ENCODE measurements at regions not wholly inside any gene's neighbourhood (a gene's known extent, or its start where the extent isn't known, plus 50 kb on each side); places are given as distances from the start of the nearest gene placed in this dataset.

DNA sequence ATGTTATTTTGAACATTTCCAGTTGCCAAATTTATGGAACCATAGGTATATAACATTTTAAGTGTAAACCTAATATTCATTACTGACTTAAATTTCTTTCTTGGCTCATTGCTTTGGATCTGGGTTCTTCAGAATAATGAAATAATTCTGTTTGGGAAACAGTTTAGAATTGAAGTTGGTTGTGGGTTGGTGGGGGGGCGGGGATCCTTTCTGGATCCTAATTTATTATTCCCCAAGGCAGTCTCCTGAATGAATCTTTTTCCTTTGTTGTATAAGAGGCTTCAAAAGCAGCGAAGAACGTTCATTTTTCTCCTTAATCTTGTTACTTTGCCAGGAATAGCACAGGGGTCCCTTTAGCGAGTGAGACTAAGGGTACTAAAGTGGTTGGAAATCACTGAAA lies 325.5 kb downstream of the FOXG1 start:
- intact Hi-C loops (cut with DNase I), result no loop called here
- no peak overlapping the region for H3K27ac ChIP-seq
- TF ChIP-seq POLR2A (IDR thresholded peaks at IDR 0.05) (no peak), CTCF (IDR thresholded peaks at IDR 0.05) (no peak), POLR2AphosphoS5 (IDR thresholded peaks at IDR 0.05) (no peak)
- no peaks in the 10 kb centered on the region for H3K36me3 ChIP-seq
- no peak for DNase-seq (ENCODE audit: low spot score)
- no peaks in the 10 kb centered on the region for H3K9me3 ChIP-seq
- H3K27me3 ChIP-seq (replicated peaks; ENCODE audit: insufficient read depth), result no peaks in the 10 kb centered on the region
- H3K4me3 ChIP-seq, result no peak overlapping the region
- H3K4me1 ChIP-seq (replicated peaks), result no peaks in the 10 kb centered on the region
- WGBS, result 61% methylated on average over 4 of the region's 4 CpGs

DNA sequence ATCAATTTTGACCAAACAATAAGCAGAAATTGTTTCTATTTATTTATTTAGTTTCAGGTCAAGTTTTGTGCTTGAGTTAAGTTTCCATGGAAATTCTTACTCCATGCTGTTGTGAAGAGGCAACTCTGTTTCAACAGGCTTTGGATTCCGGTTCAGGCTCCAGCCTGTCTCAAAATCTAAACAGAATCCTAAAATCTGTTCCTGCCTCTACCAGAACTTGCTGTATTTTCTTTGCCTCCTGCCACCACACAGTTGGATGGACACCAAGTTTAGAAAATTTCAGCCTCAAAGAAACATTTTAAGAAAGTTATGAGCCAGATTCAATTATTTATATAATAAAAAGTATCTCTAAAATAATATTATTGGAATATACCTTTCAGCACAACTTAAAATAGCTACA lies 330.9 kb downstream of the FOXG1 start:
- 81% methylated on average over 1 of the region's 1 CpG for WGBS
- TF ChIP-seq POLR2A (IDR thresholded peaks at IDR 0.05), result no peak
- TF ChIP-seq CTCF (IDR thresholded peaks at IDR 0.05), result no peak
- no peak for TF ChIP-seq POLR2AphosphoS5 (IDR thresholded peaks at IDR 0.05)

DNA sequence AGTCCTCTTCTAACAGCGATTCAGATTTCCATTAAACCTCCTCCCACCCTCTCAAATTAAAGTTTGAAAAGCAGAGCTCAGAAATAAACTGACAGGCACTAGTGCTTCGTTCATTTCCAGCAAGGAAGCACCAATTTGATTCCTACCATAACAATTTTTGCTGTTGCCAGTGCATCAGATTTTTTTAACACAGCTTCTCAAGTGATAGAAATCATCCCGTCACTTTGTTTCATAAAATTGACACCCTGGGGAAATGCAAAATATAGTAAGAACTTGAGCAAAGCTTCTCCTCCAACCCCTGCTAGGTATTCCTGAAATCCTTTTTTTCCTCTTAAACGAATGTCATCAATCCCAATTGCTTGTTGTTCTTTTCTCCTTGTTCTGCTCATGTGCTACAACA lies 332.1 kb downstream of the FOXG1 start:
- DNase-seq (ENCODE audit: low spot score), result no peak
- no peak overlapping the region for H3K27ac ChIP-seq
- no peaks in the 10 kb centered on the region for H3K4me1 ChIP-seq (replicated peaks)
- WGBS, result 69% methylated on average over 4 of the region's 4 CpGs
- H3K9me3 ChIP-seq, result no peaks in the 10 kb centered on the region
- intact Hi-C loops (cut with DNase I), result no loop called here
- no peak overlapping the region for H3K4me3 ChIP-seq
- H3K36me3 ChIP-seq, result no peaks in the 10 kb centered on the region
- TF ChIP-seq CTCF (IDR thresholded peaks at IDR 0.05) (no peak), POLR2AphosphoS5 (IDR thresholded peaks at IDR 0.05) (no peak), POLR2A (IDR thresholded peaks at IDR 0.05) (no peak)
- no peaks in the 10 kb centered on the region for H3K27me3 ChIP-seq (replicated peaks; ENCODE audit: insufficient read depth)

More for the DNA sequence above, 330.9 kb downstream of the FOXG1 start:
- Histone ChIP-seq H3K9me3 (no peaks in the 10 kb centered on the region), H3K27ac (no peak overlapping the region), H3K4me1 (replicated peaks) (no peaks in the 10 kb centered on the region), H3K27me3 (replicated peaks; ENCODE audit: insufficient read depth) (no peaks in the 10 kb centered on the region), H3K36me3 (no peaks in the 10 kb centered on the region), H3K4me3 (no peak overlapping the region)
- intact Hi-C loops (cut with DNase I), result no loop called here
- DNase-seq (ENCODE audit: low spot score), result no peak

DNA sequence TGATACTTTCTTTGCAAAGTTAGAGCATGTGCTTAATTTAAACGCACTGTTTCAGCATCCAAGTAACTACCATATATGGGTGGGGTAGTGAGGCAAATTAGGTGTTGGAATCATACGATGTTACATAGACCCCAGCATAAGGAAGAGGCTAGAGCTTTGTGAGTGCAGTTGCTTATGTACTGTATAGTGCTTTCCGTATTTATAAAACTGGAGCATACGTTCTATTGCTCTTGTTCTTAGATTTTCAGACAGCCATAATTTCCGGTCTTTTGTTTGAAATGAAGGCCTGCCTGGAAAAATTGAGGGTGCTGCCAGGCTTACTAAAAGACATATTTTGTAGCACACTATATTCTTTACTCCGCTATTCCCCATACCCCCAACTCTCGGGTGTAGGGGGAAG lies 335.7 kb downstream of the FOXG1 start:
- H3K36me3 ChIP-seq, result no peaks in the 10 kb centered on the region
- H3K4me1 ChIP-seq (replicated peaks), result no peaks in the 10 kb centered on the region
- no peak for DNase-seq (ENCODE audit: low spot score)
- no peaks in the 10 kb centered on the region for H3K9me3 ChIP-seq
- intact Hi-C loops (cut with DNase I), result no loop called here
- TF ChIP-seq POLR2A (IDR thresholded peaks at IDR 0.05) (no peak), CTCF (IDR thresholded peaks at IDR 0.05) (no peak), POLR2AphosphoS5 (IDR thresholded peaks at IDR 0.05) (no peak)
- 88% methylated on average over 7 of the region's 7 CpGs for WGBS
- H3K4me3 ChIP-seq, result no peak overlapping the region
- no peak overlapping the region for H3K27ac ChIP-seq
- no peaks in the 10 kb centered on the region for H3K27me3 ChIP-seq (replicated peaks; ENCODE audit: insufficient read depth)

- WGBS, result 54% methylated on average over 2 of the region's 2 CpGs
- Histone ChIP-seq H3K4me3 (no peak overlapping the region), H3K4me1 (replicated peaks) (no peaks in the 10 kb centered on the region), H3K27me3 (replicated peaks; ENCODE audit: insufficient read depth) (no peaks in the 10 kb centered on the region), H3K36me3 (no peaks in the 10 kb centered on the region), H3K9me3 (no peaks in the 10 kb centered on the region), H3K27ac (no peak overlapping the region)
- no peak for TF ChIP-seq POLR2A (IDR thresholded peaks at IDR 0.05)
- TF ChIP-seq CTCF (IDR thresholded peaks at IDR 0.05), result no peak
- no peak for TF ChIP-seq POLR2AphosphoS5 (IDR thresholded peaks at IDR 0.05)
- intact Hi-C loops (cut with DNase I), result no loop called here
- no peak for DNase-seq (ENCODE audit: low spot score)
Observed at GRCh38 chr14:29102996-29103395, 336.4 kb downstream of the FOXG1 start.
